H1 (cell line): ENCODE measurements at regions not wholly inside any gene's neighbourhood (a gene's known extent, or its start where the extent isn't known, plus 50 kb on each side); places are given as distances from the start of the nearest gene placed in this dataset.

ENCODE experiments used
- CTCF ChIA-PET: fragments of 300-600 bp; sonication (Branson Sonifier 250); formaldehyde crosslinking; loops from one replicate; lab custom pipeline; 2021; ENCODE audit not compliant: partially characterized antibody; lab: Charles Lee
- POLR2A ChIA-PET: fragments of 300-600 bp; sonication (Branson Sonifier 250); formaldehyde crosslinking; loops from one replicate; lab custom pipeline; 2021; ENCODE audit warnings: inconsistent platforms; ENCODE audit not compliant: partially characterized antibody; lab: Charles Lee
- DNase-seq, 2 experiments: peaks; one replicate each; pipeline versions ENCODE4 v3.0.0 to v3.0.0-alpha.2; 2010 to 2022; ENCODE audit warnings: low spot score in 2 of 2, low read depth in 1 of 2, mixed read lengths in 1 of 2
- FAIRE-seq: peaks from 2 replicates; lab custom pipeline; 2011; peaks lifted over from hg19 to GRCh38; lab: Jason Lieb, UNC
- H2AFZ ChIP-seq: 2 replicates; pipeline ENCODE4 v1.8.1; 2012; ENCODE audit warnings: low read length, inconsistent platforms
- H2AK5ac ChIP-seq: 2 replicates; pipeline ENCODE4 v1.6.1; 2013; ENCODE audit warnings: low read depth, low read length
- H2BK120ac ChIP-seq: replicated peaks from 2 replicates; pipeline ENCODE3; 2013; ENCODE audit warnings: low read depth, low read length, inconsistent platforms
- H2BK12ac ChIP-seq: 2 replicates; pipeline ENCODE4 v1.6.1; 2013; ENCODE audit warnings: low read depth, low read length
- H2BK15ac ChIP-seq: 2 replicates; pipeline ENCODE4 v1.6.1; 2013; ENCODE audit warnings: low read length
- H2BK20ac ChIP-seq: 2 replicates; pipeline ENCODE4 v1.6.1; 2013; ENCODE audit warnings: low read length
- H2BK5ac ChIP-seq: 2 replicates; pipeline ENCODE4 v1.6.1; 2013; ENCODE audit warnings: low read depth, low read length
- H3K14ac ChIP-seq: 2 replicates; pipeline ENCODE4 v1.6.1; 2013; ENCODE audit warnings: inconsistent platforms; ENCODE audit not compliant: insufficient read length
- H3K18ac ChIP-seq: 2 replicates; pipeline ENCODE4 v1.6.1; 2013; ENCODE audit warnings: low read length; ENCODE audit errors: extremely low read depth
- H3K23ac ChIP-seq: 2 replicates; pipeline ENCODE4 v1.6.1; 2013; ENCODE audit warnings: inconsistent platforms; ENCODE audit not compliant: insufficient read length
- H3K23me2 ChIP-seq: 2 replicates; pipeline ENCODE4 v1.6.1; 2013; ENCODE audit warnings: low read depth, low read length
- H3K27ac ChIP-seq: 2 replicates; pipeline ENCODE4 v1.6.1; 2011; ENCODE audit warnings: low read depth, low read length, inconsistent platforms
- H3K27me3 ChIP-seq, 4 experiments: replicated peaks in 1 of 4; 1 replicate in 1 of 4; 2 replicates in 3 of 4; pipeline versions ENCODE4 v1.6.1 to v1.8.1; 2011 to 2013; ENCODE audit warnings: low read length in 3 of 4, mild to moderate bottlenecking in 3 of 4, inconsistent platforms in 2 of 4, mixed read lengths in 2 of 4, moderate library complexity in 1 of 4; ENCODE audit not compliant: control insufficient read depth in 3 of 4, insufficient read depth in 3 of 4; ENCODE audit errors: extremely low read depth in 1 of 4
- H3K36me3 ChIP-seq, 4 experiments: 2 replicates each; pipeline versions ENCODE4 v1.6.1 to v1.8.1; 2011 to 2013; ENCODE audit warnings: mild to moderate bottlenecking in 4 of 4, low read length in 3 of 4, moderate library complexity in 2 of 4, control low read depth in 1 of 4, inconsistent platforms in 1 of 4; ENCODE audit not compliant: insufficient read depth in 4 of 4, control insufficient read depth in 2 of 4
- H3K4ac ChIP-seq: replicated peaks from 2 replicates; pipeline ENCODE3; 2013; ENCODE audit warnings: low read length, low read depth, mixed read lengths, inconsistent platforms; ENCODE audit not compliant: insufficient read length
- H3K4me1 ChIP-seq, 4 experiments: replicated peaks in 1 of 4; 1 replicate in 1 of 4; 2 replicates in 3 of 4; pipeline versions ENCODE4 v1.6.1 to v1.8.1; 2011 to 2013; ENCODE audit warnings: low read length in 3 of 4, inconsistent platforms in 2 of 4, mixed read lengths in 1 of 4; ENCODE audit not compliant: insufficient read depth in 4 of 4, control insufficient read depth in 3 of 4
- H3K4me2 ChIP-seq, 2 experiments: 2 replicates each; pipeline versions ENCODE4 v1.6.1 to v1.8.1; 2011 to 2013; ENCODE audit warnings: low read depth in 2 of 2, low read length in 2 of 2, control low read depth in 1 of 2, inconsistent platforms in 1 of 2, mild to moderate bottlenecking in 1 of 2; ENCODE audit not compliant: insufficient read depth in 1 of 2
- H3K4me3 ChIP-seq, 4 experiments: fragments of 200-600, 300-600 bp in 1 of 4; sonication (generic), shearing (Covaris generic), sonication (Bioruptor Twin) in 1 of 4; 2 replicates each; pipeline versions ENCODE4 v1.5.1 to v1.8.1; 2011 to 2016; ENCODE audit warnings: low read length in 4 of 4, low read depth in 3 of 4, control low read depth in 2 of 4, inconsistent platforms in 2 of 4, mild to moderate bottlenecking in 2 of 4, mixed read lengths in 1 of 4, moderate library complexity in 1 of 4; ENCODE audit not compliant: insufficient read depth in 2 of 4; ENCODE audit errors: extremely low read depth in 1 of 4
- H3K56ac ChIP-seq: replicated peaks from 2 replicates; pipeline ENCODE3; 2013; ENCODE audit warnings: low read depth, mild to moderate bottlenecking, mixed read lengths, low read length, inconsistent platforms; ENCODE audit not compliant: insufficient read length
- H3K79me1 ChIP-seq: 2 replicates; pipeline ENCODE4 v1.6.1; 2013; ENCODE audit warnings: low read depth, low read length, control low read depth
- H3K79me2 ChIP-seq, 2 experiments: 2 replicates each; pipeline versions ENCODE4 v1.6.1 to v1.8.1; 2012 to 2013; ENCODE audit warnings: low read length in 2 of 2, mild to moderate bottlenecking in 2 of 2, inconsistent platforms in 1 of 2; ENCODE audit not compliant: insufficient read depth in 2 of 2, control insufficient read depth in 1 of 2
- H3K9ac ChIP-seq, 4 experiments: replicated peaks in 1 of 4; 1 replicate in 1 of 4; 2 replicates in 3 of 4; pipeline versions ENCODE4 v1.6.1 to v1.8.1; 2011 to 2013; ENCODE audit warnings: low read depth in 3 of 4, low read length in 3 of 4, control low read depth in 2 of 4, mild to moderate bottlenecking in 2 of 4, moderate library complexity in 2 of 4, inconsistent platforms in 1 of 4; ENCODE audit errors: extremely low read depth in 1 of 4
- H3K9me3 ChIP-seq, 2 experiments: 2 replicates each; pipeline versions ENCODE4 v1.6.1 to v1.8.1; 2012 to 2013; ENCODE audit warnings: mild to moderate bottlenecking in 2 of 2, moderate library complexity in 2 of 2, control low read depth in 1 of 2, inconsistent platforms in 1 of 2, low read depth in 1 of 2, low read length in 1 of 2, mixed read lengths in 1 of 2; ENCODE audit not compliant: insufficient read depth in 2 of 2
- H4K20me1 ChIP-seq, 2 experiments: replicated peaks in 1 of 2; 2 replicates each; pipeline versions ENCODE3 to v1.8.1; 2011 to 2013; ENCODE audit warnings: inconsistent platforms in 2 of 2, low read length in 2 of 2, mild to moderate bottlenecking in 1 of 2; ENCODE audit not compliant: insufficient read depth in 2 of 2, control insufficient read depth in 1 of 2
- H4K5ac ChIP-seq: 2 replicates; pipeline ENCODE4 v1.6.1; 2013; ENCODE audit warnings: low read length, low read depth, mixed read lengths, inconsistent platforms; ENCODE audit not compliant: insufficient read length
- H4K8ac ChIP-seq: 2 replicates; pipeline ENCODE4 v1.8.0; 2013; ENCODE audit warnings: mild to moderate bottlenecking, moderate library complexity, low read length, inconsistent platforms; ENCODE audit not compliant: insufficient read depth; ENCODE audit errors: extremely low read depth
- H4K91ac ChIP-seq: replicated peaks from 2 replicates; pipeline ENCODE3; 2013; ENCODE audit warnings: low read length, mixed read lengths, inconsistent platforms; ENCODE audit not compliant: insufficient read length
- CTCF ChIP-seq, 3 experiments: IDR thresholded peaks; 1 replicate in 2 of 3; 2 replicates in 1 of 3; pipeline versions ENCODE4 v1.5.1 to v1.6.1; 2011; ENCODE audit warnings: low read length in 3 of 3, mild to moderate bottlenecking in 3 of 3, inconsistent platforms in 2 of 3, low read depth in 1 of 3, moderate library complexity in 1 of 3; ENCODE audit not compliant: insufficient read depth in 1 of 3; ENCODE audit errors: control extremely low read depth in 1 of 3
- GTF2F1 ChIP-seq: IDR thresholded peaks from 2 replicates; pipeline ENCODE4 v1.6.1; 2012; ENCODE audit warnings: low read depth, low read length, improper control_type of control experiment, borderline replicate concordance
- HDAC2 ChIP-seq, 2 experiments: fragments of 300-600 bp in 1 of 2; sonication (generic) in 1 of 2; IDR thresholded peaks; 2 replicates each; pipeline ENCODE4 v1.6.1; 2011 to 2012; ENCODE audit warnings: low read depth in 2 of 2, low read length in 2 of 2, mild to moderate bottlenecking in 2 of 2, moderate library complexity in 2 of 2, borderline replicate concordance in 1 of 2, inconsistent platforms in 1 of 2
- RFX5 ChIP-seq: IDR thresholded peaks from 2 replicates; pipeline ENCODE4 v1.6.1; 2011; ENCODE audit warnings: low read depth, low read length, improper control_type of control experiment, borderline replicate concordance
- SP1 ChIP-seq: IDR thresholded peaks from 2 replicates; pipeline ENCODE4 v1.6.1; 2011; ENCODE audit warnings: low read depth, low read length
- TAF1 ChIP-seq: IDR thresholded peaks from 2 replicates; pipeline ENCODE4 v1.6.1; 2011; ENCODE audit warnings: mild to moderate bottlenecking, low read depth, low read length
- TAF7 ChIP-seq: optimal IDR thresholded peaks from 2 replicates; pipeline ENCODE3; 2011; ENCODE audit warnings: low read depth, mild to moderate bottlenecking, inconsistent platforms, low read length, moderate library complexity, borderline replicate concordance
- TCF12 ChIP-seq: IDR thresholded peaks from 2 replicates; pipeline ENCODE4 v1.6.1; 2011; ENCODE audit warnings: low read depth, mild to moderate bottlenecking, low read length
- WGBS, 2 experiments: shearing (Covaris generic) in 1 of 2; methylation state at CpG; one replicate each; pipeline versions ENCODE4 v1.1.6 to v1.1.7; 2013 to 2015; ENCODE audit warnings: low lambda C conversion rate in 2 of 2, mixed read lengths in 2 of 2, inconsistent platforms in 1 of 2, low coverage in 1 of 2, missing lambda C conversion rate in 1 of 2; ENCODE audit not compliant: insufficient replicate concordance in 2 of 2, insufficient coverage in 1 of 2, insufficient read length in 1 of 2; ENCODE audit errors: extremely low coverage in 1 of 2, missing lambda C conversion rate in 1 of 2; 5-methylcytosine and 5-hydroxymethylcytosine counted together
- TF ChIP-seq, protein P1 (sequence below): IDR thresholded peaks from 2 replicates; pipeline ENCODE4 v1.6.1; 2012; ENCODE audit warnings: low read length, inconsistent platforms

GRCh38 chr20:55668631-55669030 is 336.7 kb downstream of the CBLN4 start:
- no peak overlapping the region for H3K4me2 ChIP-seq
- no peak overlapping the region for H2BK5ac ChIP-seq
- H2BK120ac ChIP-seq: no peak overlapping the region
- H2AK5ac ChIP-seq: no peak overlapping the region
- no peak overlapping the region for H4K8ac ChIP-seq
- H3K23me2 ChIP-seq: no peaks in the 10 kb centered on the region; the same call in 1 of the 2 replicates
- no peak overlapping the region for H2AFZ ChIP-seq
- DNase-seq (no peak), FAIRE-seq (no peak)
- H3K27me3 ChIP-seq: no peaks in the 10 kb centered on the region
- H3K9me3 ChIP-seq: no peaks in the 10 kb centered on the region
- H3K23ac ChIP-seq: no peak overlapping the region
- no peak overlapping the region for H4K91ac ChIP-seq
- H4K5ac ChIP-seq: no peak overlapping the region
- H4K20me1 ChIP-seq: no peaks in the 10 kb centered on the region
- H2BK20ac ChIP-seq: no peak overlapping the region
- no peaks in the 10 kb centered on the region for H3K36me3 ChIP-seq
- H3K4ac ChIP-seq: no peak overlapping the region
- TF ChIP-seq HDAC2 (IDR thresholded peaks at IDR 0.05; ENCODE audit: borderline replicate concordance in 1 of 2, low read depth in 2 of 2, low read length in 2 of 2) (no peak), TAF1 (no peak), GTF2F1 (no peak), CTCF (IDR thresholded peaks at IDR 0.05; ENCODE audit: control extremely low read depth in 1 of 3, insufficient read depth in 1 of 3, low read depth in 1 of 3, low read length in 3 of 3) (no peak), TAF7 (no peak), SP1 (no peak), TCF12 (no peak), RFX5 (no peak)
- TF ChIP-seq, protein P1, sequence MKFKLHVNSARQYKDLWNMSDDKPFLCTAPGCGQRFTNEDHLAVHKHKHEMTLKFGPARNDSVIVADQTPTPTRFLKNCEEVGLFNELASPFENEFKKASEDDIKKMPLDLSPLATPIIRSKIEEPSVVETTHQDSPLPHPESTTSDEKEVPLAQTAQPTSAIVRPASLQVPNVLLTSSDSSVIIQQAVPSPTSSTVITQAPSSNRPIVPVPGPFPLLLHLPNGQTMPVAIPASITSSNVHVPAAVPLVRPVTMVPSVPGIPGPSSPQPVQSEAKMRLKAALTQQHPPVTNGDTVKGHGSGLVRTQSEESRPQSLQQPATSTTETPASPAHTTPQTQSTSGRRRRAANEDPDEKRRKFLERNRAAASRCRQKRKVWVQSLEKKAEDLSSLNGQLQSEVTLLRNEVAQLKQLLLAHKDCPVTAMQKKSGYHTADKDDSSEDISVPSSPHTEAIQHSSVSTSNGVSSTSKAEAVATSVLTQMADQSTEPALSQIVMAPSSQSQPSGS: no peak
- no peak overlapping the region for H3K14ac ChIP-seq
- H3K79me1 ChIP-seq: no peaks in the 10 kb centered on the region
- no peak overlapping the region for H3K9ac ChIP-seq
- H3K79me2 ChIP-seq: no peaks in the 10 kb centered on the region
- no peak overlapping the region for H2BK12ac ChIP-seq
- 78% methylated on average over 1 of the region's 1 CpG; no CpG with 5 or more reads in 1 of the 2 experiments for WGBS, 2 experiments
- H3K4me3 ChIP-seq: no peak overlapping the region
- H3K27ac ChIP-seq: no peak overlapping the region
- H2BK15ac ChIP-seq: no peak overlapping the region
- ChIA-PET POLR2A (no interaction called here), CTCF (no interaction called here)
- no peaks in the 10 kb centered on the region for H3K4me1 ChIP-seq
- no peak overlapping the region for H3K18ac ChIP-seq
- no peak overlapping the region for H3K56ac ChIP-seq
